GM18507 (cell line): ENCODE measurements at regions not wholly inside any gene's neighbourhood (a gene's known extent, or its start where the extent isn't known, plus 50 kb on each side); places are given as distances from the start of the nearest gene placed in this dataset.

ENCODE experiments used
- DNase-seq: peaks from one replicate; pipeline ENCODE4 v3.0.0; 2011; ENCODE audit warnings: low read depth; ENCODE audit not compliant: insufficient read length; ENCODE audit errors: extremely low spot score
- FAIRE-seq: peaks from 2 replicates; lab custom pipeline; 2011; peaks lifted over from hg19 to GRCh38; lab: Jason Lieb, UNC

- FAIRE-seq (no peak), DNase-seq (no peak)
These were observed 223.4 kb downstream of the SP3 start for GRCh38 chr2:173741759-173742158.

- no peak for DNase-seq
- FAIRE-seq, result no peak
These were observed 218.1 kb downstream of the SP3 start for GRCh38 chr2:173747035-173747434.

- no peak for FAIRE-seq
These were observed 215.9 kb downstream of the SP3 start for GRCh38 chr2:173749315-173749714.

GRCh38 chr2:173750353-173750801, 214.8 kb downstream of the SP3 start:
- DNase-seq (no peak), FAIRE-seq (no peak)

More at GRCh38 chr2:173749315-173749714, 215.9 kb downstream of the SP3 start:
- no peak for DNase-seq

- FAIRE-seq (no peak), DNase-seq (no peak)
These were observed 214.3 kb downstream of the SP3 start for GRCh38 chr2:173750831-173751230.

- no peak for FAIRE-seq
- DNase-seq, result no peak
These were observed 213.8 kb downstream of the SP3 start for GRCh38 chr2:173751245-173751975.

GRCh38 chr2:173752152-173752551, 213.0 kb downstream of the SP3 start:
- DNase-seq (no peak), FAIRE-seq (no peak)

- FAIRE-seq (no peak), DNase-seq (no peak)
These were observed 211.7 kb downstream of the SP3 start for GRCh38 chr2:173753441-173753840.

GRCh38 chr2:173754165-173754564, 211.0 kb downstream of the SP3 start:
- FAIRE-seq (no peak), DNase-seq (no peak)

GRCh38 chr2:173754837-173755236, 210.3 kb downstream of the SP3 start:
- FAIRE-seq, result no peak
- no peak for DNase-seq

- no peak for FAIRE-seq
- DNase-seq, result no peak
These were observed 209.4 kb downstream of the SP3 start for GRCh38 chr2:173755798-173756197.

- DNase-seq (no peak), FAIRE-seq (no peak)
These were observed 205.2 kb downstream of the SP3 start for GRCh38 chr2:173759959-173760358.

- no peak for FAIRE-seq
- DNase-seq, result no peak
These were observed 204.6 kb downstream of the SP3 start for GRCh38 chr2:173760553-173760952.

GRCh38 chr2:173761603-173762119, 203.5 kb downstream of the SP3 start:
- DNase-seq (no peak), FAIRE-seq (no peak)

- DNase-seq, result no peak
- no peak for FAIRE-seq
These were observed 203.0 kb downstream of the SP3 start for GRCh38 chr2:173762221-173762620.

- FAIRE-seq (no peak), DNase-seq (no peak)
These were observed 202.3 kb downstream of the SP3 start for GRCh38 chr2:173762864-173763263.

GRCh38 chr2:173763641-173764040, 201.5 kb downstream of the SP3 start:
- no peak for FAIRE-seq
- no peak for DNase-seq

GRCh38 chr2:173764094-173764493, 201.1 kb downstream of the SP3 start:
- no peak for DNase-seq
- no peak for FAIRE-seq

GRCh38 chr2:173766537-173767289, 198.5 kb downstream of the SP3 start:
- FAIRE-seq, result no peak
- no peak for DNase-seq

- DNase-seq, result no peak
- FAIRE-seq, result no peak
These were observed 194.1 kb downstream of the SP3 start for GRCh38 chr2:173770947-173771678.
